ENCODE measurements at regions not wholly inside any gene's neighbourhood (a gene's known extent, or its start where the extent isn't known, plus 50 kb on each side); places are given as distances from the start of the nearest gene placed in this dataset.

DNA sequence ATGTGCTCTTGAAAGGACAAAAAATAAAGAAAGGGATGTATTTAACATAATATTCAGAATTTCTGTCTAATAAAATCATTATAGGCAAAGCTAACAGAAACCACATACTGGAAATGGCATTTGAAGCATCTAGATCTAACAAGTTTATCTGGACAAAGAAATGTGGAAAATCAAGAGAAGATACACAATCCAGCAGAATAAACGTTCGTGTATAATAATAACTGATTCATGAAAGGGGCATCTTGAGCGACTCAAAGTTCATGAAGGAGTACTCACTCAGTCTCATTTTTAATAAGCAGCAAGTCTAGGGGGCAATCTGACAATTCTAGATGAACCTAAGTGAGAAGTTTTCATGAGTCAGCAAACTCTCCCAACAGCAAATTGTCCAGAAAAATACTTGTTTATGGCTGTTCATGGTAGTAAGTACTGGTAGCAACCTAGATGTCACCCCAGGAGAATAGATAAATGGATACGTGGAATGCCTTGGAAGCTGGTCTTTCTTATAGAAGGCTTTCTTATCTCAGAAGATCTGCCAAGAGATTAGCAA is 541.8 kb downstream of the INHBA start:
- H3K27ac Mint-ChIP-seq, result no peak overlapping the region
- H3K27me3 Mint-ChIP-seq (ENCODE audit: low read depth), result no peaks in the 10 kb centered on the region
- peaks cover 0 to 2% of the 10 kb centered on the region in 2 donors for H3K9me3 Mint-ChIP-seq
- peaks cover 0 to 2% of the 10 kb centered on the region in 2 donors for H3K36me3 Mint-ChIP-seq (ENCODE audit: insufficient read depth in 2 of 2)
- H3K4me1 Mint-ChIP-seq (ENCODE audit: low read depth), result no peaks in the 10 kb centered on the region
- DNase-seq (no peak), ATAC-seq (replicated peaks in 1 of 2) (no peak)
- H3K4me3 Mint-ChIP-seq, result no peak overlapping the region

DNA sequence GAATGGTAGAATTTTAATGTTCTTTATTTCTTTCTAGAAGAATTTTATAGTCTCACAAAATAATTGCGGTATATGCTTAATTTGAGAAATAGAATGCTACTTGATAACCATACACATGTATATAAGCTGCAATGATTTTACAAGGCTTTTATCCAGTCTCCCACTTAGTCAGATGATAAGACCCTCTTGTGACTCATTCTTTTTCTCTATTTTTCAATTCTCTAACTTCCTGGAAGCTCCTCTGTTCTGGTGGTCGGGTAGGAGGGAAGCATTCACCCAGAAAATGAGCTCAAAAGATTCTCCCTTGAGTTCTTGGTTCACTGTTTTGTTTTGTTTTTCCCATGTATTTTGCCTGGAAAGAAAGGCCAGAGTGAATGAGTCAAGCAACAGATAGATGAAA is 546.6 kb downstream of the INHBA start:
- no peaks in the 10 kb centered on the region for H3K4me1 Mint-ChIP-seq (ENCODE audit: low read depth)
- no peak for ATAC-seq (replicated peaks in 1 of 2)
- H3K27ac Mint-ChIP-seq, result no peak overlapping the region
- no peak for DNase-seq
- H3K36me3 Mint-ChIP-seq (ENCODE audit: insufficient read depth in 2 of 2), result peaks cover 0 to 2% of the 10 kb centered on the region in 2 donors
- no peak overlapping the region for H3K4me3 Mint-ChIP-seq
- no peaks in the 10 kb centered on the region for H3K27me3 Mint-ChIP-seq (ENCODE audit: low read depth)
- H3K9me3 Mint-ChIP-seq, result peaks cover 2% of the 10 kb centered on the region in 2 donors

- Mint-ChIP-seq H3K27me3 (ENCODE audit: low read depth) (no peaks in the 10 kb centered on the region), H3K4me1 (ENCODE audit: low read depth) (no peaks in the 10 kb centered on the region), H3K4me3 (no peak overlapping the region), H3K9me3 (peaks cover 2% of the 10 kb centered on the region in 2 donors), H3K27ac (no peak overlapping the region), H3K36me3 (ENCODE audit: insufficient read depth in 2 of 2) (no peaks in the 10 kb centered on the region)
- ATAC-seq (replicated peaks in 1 of 2) (no peak), DNase-seq (no peak)
Observed at GRCh38 chr7:41153268-41153667, 549.6 kb downstream of the INHBA start.

DNA sequence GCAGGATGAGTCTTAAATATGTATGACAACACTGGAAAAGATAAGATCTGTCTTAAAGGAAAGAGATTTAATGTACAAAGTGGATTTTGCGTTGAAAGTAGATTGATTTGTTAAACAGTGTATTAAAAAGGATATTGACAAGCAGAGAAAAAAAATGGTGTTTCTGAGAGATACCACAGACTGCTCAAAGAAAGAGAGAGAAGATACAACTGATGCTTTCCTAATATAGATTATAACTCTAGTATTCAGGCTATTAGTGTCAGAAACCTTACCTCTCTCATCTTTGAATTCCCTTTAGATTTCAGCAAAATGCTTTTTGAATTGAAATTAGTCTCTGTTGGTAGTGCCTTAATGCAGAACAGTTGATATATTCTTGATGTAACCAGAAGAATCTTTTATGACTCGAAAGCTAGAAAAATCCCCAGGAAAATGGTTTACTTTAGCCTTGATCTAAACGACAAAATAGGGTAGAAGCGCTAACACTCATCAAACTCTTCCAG is 550.7 kb downstream of the INHBA start:
- H3K36me3 Mint-ChIP-seq (ENCODE audit: insufficient read depth in 2 of 2), result no peaks in the 10 kb centered on the region
- H3K4me1 Mint-ChIP-seq (ENCODE audit: low read depth), result no peaks in the 10 kb centered on the region
- H3K27ac Mint-ChIP-seq, result no peak overlapping the region
- H3K4me3 Mint-ChIP-seq, result no peak overlapping the region
- peaks cover 0 to 2% of the 10 kb centered on the region in 2 donors for H3K9me3 Mint-ChIP-seq
- no peak for ATAC-seq (replicated peaks in 1 of 2)
- DNase-seq, result no peak
- no peaks in the 10 kb centered on the region for H3K27me3 Mint-ChIP-seq (ENCODE audit: low read depth)

DNA sequence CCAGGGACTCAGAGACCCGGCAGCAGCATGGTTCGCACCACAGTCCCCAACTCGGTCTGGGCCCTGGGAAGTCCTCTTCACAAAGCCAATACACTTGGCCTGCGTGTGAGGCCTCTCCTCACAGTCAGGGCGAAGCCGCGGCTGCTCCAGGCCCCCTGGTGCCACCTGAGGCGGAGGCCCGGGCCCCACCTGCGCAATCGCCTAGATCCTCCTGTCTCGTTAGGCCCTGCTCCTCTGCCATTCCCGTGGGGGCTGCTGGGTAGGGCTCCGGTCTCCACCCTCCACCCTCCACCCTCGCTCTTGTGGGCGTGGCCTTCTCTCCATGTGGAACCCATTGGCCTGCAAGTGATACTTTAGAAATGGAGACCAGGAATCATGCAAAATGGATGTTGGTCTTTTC is 553.3 kb downstream of the INHBA start:
- Mint-ChIP-seq H3K27me3 (ENCODE audit: low read depth) (no peaks in the 10 kb centered on the region), H3K9me3 (no peaks in the 10 kb centered on the region), H3K36me3 (ENCODE audit: insufficient read depth in 2 of 2) (no peaks in the 10 kb centered on the region), H3K4me3 (no peak overlapping the region), H3K4me1 (ENCODE audit: low read depth) (no peaks in the 10 kb centered on the region), H3K27ac (no peak overlapping the region)
- ATAC-seq (replicated peaks in 1 of 2) (no peak), DNase-seq (no peak)

DNA sequence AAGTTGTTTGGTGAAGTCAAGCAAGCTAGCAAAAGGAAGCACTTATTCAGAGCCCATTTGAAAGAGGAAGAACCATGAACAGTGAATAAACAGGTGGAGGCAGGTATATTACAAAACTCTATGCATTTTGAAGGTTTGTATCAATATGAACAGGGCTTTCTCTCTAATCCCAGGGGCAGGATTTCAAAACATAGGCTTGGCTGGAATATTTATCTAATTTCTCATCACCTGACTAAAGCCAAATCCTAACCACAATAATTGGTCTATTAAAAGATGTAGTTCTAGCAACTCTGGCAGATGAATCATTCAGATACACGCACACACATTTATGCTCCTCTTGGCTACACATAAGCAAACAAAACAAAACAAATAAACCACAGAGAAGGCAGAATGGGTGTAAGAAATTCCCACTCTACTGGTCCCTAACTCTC is 554.4 kb downstream of the INHBA start:
- Mint-ChIP-seq H3K36me3 (ENCODE audit: insufficient read depth in 2 of 2) (no peaks in the 10 kb centered on the region), H3K27me3 (ENCODE audit: low read depth) (no peaks in the 10 kb centered on the region), H3K27ac (no peak overlapping the region), H3K9me3 (no peaks in the 10 kb centered on the region), H3K4me1 (ENCODE audit: low read depth) (no peaks in the 10 kb centered on the region), H3K4me3 (no peak overlapping the region)
- ATAC-seq (replicated peaks in 1 of 2) (no peak), DNase-seq (no peak)

DNA sequence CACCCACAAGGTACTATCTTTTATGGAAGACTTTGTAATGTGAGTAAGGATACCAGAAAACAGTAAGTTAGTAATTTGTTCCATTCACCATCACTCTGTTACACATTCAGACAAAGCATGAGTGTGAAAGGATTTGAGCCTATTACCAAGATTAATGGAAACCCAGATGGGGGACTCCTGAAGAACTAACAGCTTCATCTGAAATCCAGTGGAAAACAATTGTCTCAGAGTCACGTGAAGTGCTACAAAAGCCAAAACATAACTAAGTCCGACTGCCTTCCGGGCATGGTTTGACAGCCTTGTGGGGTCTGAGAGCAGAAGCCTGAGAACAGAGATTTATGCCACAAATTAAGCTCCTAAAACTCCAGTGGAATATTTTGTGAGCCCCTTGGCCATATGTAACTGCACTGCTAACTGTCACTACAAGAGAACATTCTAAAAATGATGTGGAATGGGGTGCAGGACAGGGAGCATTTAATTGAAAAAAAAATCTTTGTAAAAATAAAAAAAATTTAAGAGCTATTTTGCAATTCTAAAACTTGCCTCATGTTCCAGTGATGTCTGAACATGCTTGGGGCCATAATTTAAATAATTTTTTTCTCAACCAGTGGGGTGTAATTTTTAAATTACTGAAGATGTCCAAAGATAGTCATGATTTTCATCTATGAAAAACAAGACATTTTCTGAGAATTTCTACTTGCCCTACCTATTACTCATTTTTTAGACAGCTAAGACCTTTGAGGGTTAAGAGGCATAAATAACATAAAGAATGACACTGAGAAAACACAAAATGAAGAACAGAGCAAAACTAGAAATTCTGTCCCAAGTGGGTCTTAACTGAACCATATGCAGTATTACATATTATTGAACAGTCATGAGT is 555.0 kb downstream of the INHBA start:
- H3K27me3 Mint-ChIP-seq (ENCODE audit: low read depth), result no peaks in the 10 kb centered on the region
- no peaks in the 10 kb centered on the region for H3K4me1 Mint-ChIP-seq (ENCODE audit: low read depth)
- ATAC-seq (replicated peaks in 1 of 2) (no peak), DNase-seq (no peak)
- no peak overlapping the region for H3K27ac Mint-ChIP-seq
- H3K9me3 Mint-ChIP-seq, result no peaks in the 10 kb centered on the region
- H3K4me3 Mint-ChIP-seq, result no peak overlapping the region
- no peaks in the 10 kb centered on the region for H3K36me3 Mint-ChIP-seq (ENCODE audit: insufficient read depth in 2 of 2)

- Mint-ChIP-seq H3K9me3 (no peaks in the 10 kb centered on the region), H3K4me3 (no peak overlapping the region), H3K27me3 (ENCODE audit: low read depth) (no peaks in the 10 kb centered on the region), H3K36me3 (ENCODE audit: insufficient read depth in 2 of 2) (no peaks in the 10 kb centered on the region), H3K4me1 (ENCODE audit: low read depth) (no peaks in the 10 kb centered on the region), H3K27ac (no peak overlapping the region)
- DNase-seq (no peak), ATAC-seq (replicated peaks in 1 of 2) (no peak)
Observed at GRCh38 chr7:41146429-41146828, 556.5 kb downstream of the INHBA start.

- H3K27ac Mint-ChIP-seq, result no peak overlapping the region
- DNase-seq (no peak), ATAC-seq (replicated peaks in 1 of 2) (no peak)
- H3K9me3 Mint-ChIP-seq, result no peaks in the 10 kb centered on the region
- H3K4me1 Mint-ChIP-seq (ENCODE audit: low read depth), result no peaks in the 10 kb centered on the region
- H3K4me3 Mint-ChIP-seq, result no peak overlapping the region
- no peaks in the 10 kb centered on the region for H3K36me3 Mint-ChIP-seq (ENCODE audit: insufficient read depth in 2 of 2)
- no peaks in the 10 kb centered on the region for H3K27me3 Mint-ChIP-seq (ENCODE audit: low read depth)
Observed at GRCh38 chr7:41145656-41146055, 557.2 kb downstream of the INHBA start.

DNA sequence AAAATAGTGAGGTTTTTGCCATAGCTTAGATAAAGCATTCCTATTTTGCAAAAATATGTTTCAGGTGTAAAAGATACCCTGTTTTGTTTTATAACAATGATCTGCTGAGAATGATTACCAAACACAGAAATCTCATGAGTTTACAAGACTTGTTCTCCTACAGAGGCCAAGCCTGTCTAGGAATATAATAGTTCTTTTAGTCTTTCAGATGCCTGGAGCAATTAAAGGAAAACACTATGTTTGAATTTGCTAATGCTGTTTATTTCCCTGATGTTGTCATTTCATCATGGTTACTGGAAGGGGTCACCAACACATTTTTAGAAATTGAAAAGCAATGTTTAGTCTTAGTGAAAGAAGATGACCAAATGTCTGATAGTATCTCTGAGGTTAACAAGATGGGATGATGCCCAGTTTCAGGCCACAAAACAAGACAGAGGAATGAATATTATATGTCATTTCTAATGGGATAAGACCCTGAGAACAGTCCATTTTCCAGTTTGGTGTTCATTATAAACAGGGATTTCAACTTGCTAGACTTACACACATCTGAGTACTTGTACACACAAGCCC is 559.9 kb downstream of the INHBA start:
- H3K4me1 Mint-ChIP-seq (ENCODE audit: low read depth), result no peaks in the 10 kb centered on the region
- no peak for ATAC-seq (replicated peaks in 1 of 2)
- no peak overlapping the region for H3K27ac Mint-ChIP-seq
- peaks cover 0 to 2% of the 10 kb centered on the region in 2 donors for H3K9me3 Mint-ChIP-seq
- no peak overlapping the region for H3K4me3 Mint-ChIP-seq
- no peaks in the 10 kb centered on the region for H3K36me3 Mint-ChIP-seq (ENCODE audit: insufficient read depth in 2 of 2)
- no peak for DNase-seq
- no peaks in the 10 kb centered on the region for H3K27me3 Mint-ChIP-seq (ENCODE audit: low read depth)

- Mint-ChIP-seq H3K27me3 (ENCODE audit: low read depth) (no peaks in the 10 kb centered on the region), H3K27ac (no peak overlapping the region), H3K4me1 (ENCODE audit: low read depth) (no peaks in the 10 kb centered on the region), H3K36me3 (ENCODE audit: insufficient read depth in 2 of 2) (no peaks in the 10 kb centered on the region), H3K4me3 (no peak overlapping the region), H3K9me3 (peaks cover 0 to 2% of the 10 kb centered on the region in 2 donors)
- DNase-seq, result no peak
- no peak for ATAC-seq (replicated peaks in 1 of 2)
Observed at GRCh38 chr7:41139789-41140188, 563.1 kb downstream of the INHBA start.

- Mint-ChIP-seq H3K27ac (no peak overlapping the region), H3K4me3 (no peak overlapping the region), H3K36me3 (ENCODE audit: insufficient read depth in 2 of 2) (no peaks in the 10 kb centered on the region), H3K27me3 (ENCODE audit: low read depth) (no peaks in the 10 kb centered on the region), H3K4me1 (ENCODE audit: low read depth) (no peaks in the 10 kb centered on the region), H3K9me3 (peaks cover 0 to 3% of the 10 kb centered on the region in 2 donors)
- ATAC-seq (replicated peaks in 1 of 2), result no peak
- no peak for DNase-seq
Observed at GRCh38 chr7:41136551-41136950, 566.3 kb downstream of the INHBA start.

- Mint-ChIP-seq H3K27me3 (ENCODE audit: low read depth) (no peaks in the 10 kb centered on the region), H3K4me3 (no peak overlapping the region), H3K4me1 (ENCODE audit: low read depth) (no peaks in the 10 kb centered on the region), H3K9me3 (peaks cover 0 to 3% of the 10 kb centered on the region in 2 donors), H3K27ac (no peak overlapping the region), H3K36me3 (ENCODE audit: insufficient read depth in 2 of 2) (no peaks in the 10 kb centered on the region)
- ATAC-seq (replicated peaks in 1 of 2) (no peak), DNase-seq (no peak)
Observed at GRCh38 chr7:41135511-41135910, 567.4 kb downstream of the INHBA start.

Data from activated T-cell treated with anti-CD3 and anti-CD28 coated beads, Interleukin-2, amount 50 U/mL, for 72 hours (primary cell).